ENCODE measurements at regions not wholly inside any gene's neighbourhood (a gene's known extent, or its start where the extent isn't known, plus 50 kb on each side); places are given as distances from the start of the nearest gene placed in this dataset.

DNA sequence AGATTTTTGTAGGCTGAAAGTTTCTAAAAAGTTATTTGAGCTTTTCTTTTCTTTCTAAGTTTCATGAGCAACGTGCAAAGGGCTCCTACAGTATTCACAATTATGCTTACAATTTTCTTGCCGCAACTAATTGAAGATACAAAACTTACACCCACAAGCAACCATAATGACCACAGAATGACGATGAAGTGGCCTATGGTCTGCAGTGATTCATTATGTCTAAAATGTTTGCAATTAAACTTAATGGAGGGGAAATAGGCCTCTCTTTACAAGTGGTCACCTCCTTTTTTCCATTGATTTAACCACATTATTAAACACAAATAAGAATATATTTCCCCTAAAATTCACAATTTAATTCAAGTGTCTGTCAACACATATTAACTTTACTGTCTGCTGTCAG is 732.6 kb upstream of the FLRT2 start:
- no peak for DNase-seq (ENCODE audit: low spot score)

GRCh38 chr14:84804468-84804867 is 725.5 kb upstream of the FLRT2 start:
- DNase-seq (ENCODE audit: low spot score): no peak

- DNase-seq (ENCODE audit: low spot score): no peak
Observed at GRCh38 chr14:84804895-84805294, 725.0 kb upstream of the FLRT2 start.

GRCh38 chr14:84806181-84806580 is 723.8 kb upstream of the FLRT2 start:
- no peak for DNase-seq (ENCODE audit: low spot score)

DNA sequence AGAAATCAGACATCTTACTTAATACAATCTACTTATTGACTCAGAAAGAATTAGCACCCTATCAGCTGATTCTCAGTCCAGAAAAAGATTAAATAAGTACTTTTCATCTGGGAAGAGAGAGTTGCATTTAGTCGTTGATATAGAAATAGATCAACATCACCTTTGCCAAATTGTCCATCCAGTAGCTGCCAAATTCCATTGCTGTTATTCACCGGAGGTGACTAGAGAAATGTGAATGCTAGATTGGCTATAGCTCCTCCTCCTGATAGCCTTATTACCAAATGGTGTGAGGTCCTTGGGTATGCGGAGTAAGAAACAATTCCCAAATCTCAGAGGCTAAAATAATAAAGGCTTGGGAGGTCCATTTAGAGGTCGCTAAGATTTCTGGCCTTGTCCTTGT is 723.3 kb upstream of the FLRT2 start:
- no peak for DNase-seq (ENCODE audit: low spot score)

- no peak for DNase-seq (ENCODE audit: low spot score)
Observed at GRCh38 chr14:84807673-84808072, 722.3 kb upstream of the FLRT2 start.

DNA sequence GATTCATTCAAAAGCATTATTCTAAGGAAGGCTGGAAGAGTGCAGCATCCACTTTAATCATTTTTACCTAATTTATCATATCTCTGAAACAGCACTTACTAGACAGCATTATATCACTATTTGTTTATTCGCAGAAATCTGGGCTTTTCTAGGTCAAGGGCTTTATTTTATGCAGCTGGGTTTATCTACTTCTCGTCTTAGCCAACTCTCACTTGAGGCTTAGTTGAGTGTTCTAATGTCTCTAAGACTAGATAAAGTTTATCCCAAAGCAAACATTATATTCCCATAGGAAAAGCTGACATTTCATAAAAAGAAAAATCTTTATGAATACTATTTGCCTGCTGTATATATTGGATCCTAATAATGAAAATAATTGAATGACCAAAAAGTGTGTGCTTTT is 720.8 kb upstream of the FLRT2 start:
- no peak for DNase-seq (ENCODE audit: low spot score)

DNA sequence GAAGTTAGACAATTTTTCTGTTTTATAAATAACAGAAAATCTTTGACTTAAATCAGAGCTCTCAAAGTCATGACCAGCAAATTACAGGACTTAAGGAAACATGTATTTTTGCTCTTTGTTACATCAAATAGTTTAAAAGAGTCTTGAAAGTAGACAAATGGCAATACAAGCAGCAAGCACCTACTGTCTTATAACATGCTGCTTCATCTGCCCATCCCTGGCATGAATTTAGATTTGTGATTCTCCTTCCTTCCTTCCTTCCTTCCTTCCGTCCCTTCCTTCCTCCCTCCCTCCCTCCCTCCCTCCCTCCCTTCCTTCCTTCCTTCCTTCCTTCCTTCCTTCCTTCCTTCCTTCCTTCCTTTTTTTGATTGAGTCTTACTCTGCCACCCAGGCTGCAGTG is 715.6 kb upstream of the FLRT2 start:
- no peak for DNase-seq (ENCODE audit: low spot score)

DNA sequence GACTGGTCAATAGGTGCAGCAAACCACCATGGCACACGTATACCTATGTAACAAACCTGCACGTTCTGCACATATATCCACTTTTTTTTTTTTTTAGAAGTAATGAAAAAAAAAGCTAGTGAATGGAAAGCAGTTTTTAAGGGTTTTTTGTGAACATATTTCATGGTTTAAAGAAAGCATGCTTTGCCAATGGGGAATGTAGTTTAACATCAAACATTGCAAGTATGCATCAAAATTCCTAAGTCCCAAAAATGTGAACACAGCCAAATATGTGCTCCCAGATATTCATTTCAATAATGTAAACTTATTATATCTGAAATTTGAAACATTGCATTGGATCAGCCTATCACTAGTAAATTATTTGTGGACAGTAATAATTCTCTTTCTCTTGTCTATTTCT is 710.4 kb upstream of the FLRT2 start:
- no peak for DNase-seq (ENCODE audit: low spot score)

- DNase-seq (ENCODE audit: low spot score): no peak
Observed at GRCh38 chr14:84825481-84826251, 704.3 kb upstream of the FLRT2 start.

DNA sequence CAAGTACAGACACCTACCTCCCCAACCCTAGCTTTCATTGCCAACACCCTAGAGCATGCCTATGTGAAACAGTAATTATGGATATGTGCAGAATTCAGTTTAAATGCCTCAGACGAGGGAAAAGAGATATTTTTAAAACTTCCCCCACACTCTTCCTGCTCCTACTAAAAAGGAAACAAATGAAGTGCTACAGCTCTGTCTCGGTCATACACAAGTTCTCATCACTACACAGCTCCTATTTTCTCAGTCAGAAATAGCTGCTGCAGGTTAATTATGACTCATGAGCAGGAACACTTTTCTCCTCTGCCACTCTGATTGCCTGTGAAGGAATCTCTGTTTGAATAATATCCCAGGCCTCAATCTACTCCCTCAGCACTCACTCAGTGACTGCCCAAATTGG is 703.6 kb upstream of the FLRT2 start:
- no peak for DNase-seq (ENCODE audit: low spot score)

DNA sequence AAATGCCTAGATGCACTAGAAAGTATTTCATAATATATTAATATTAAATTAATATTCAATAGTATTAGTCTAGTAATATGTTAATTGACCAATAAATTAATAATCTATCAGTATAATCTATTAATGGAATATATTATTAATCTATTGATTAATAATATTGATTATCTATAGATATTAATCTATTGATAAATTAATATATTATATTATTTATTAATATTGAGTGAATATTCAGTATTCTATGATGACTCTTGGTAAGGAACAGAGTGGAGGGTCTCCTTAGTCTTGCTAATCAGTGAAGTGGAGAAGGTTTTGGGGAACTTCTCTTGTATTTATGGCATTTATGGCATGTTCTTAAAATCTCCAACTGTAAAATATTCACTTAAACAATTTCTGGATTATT is 679.3 kb upstream of the FLRT2 start:
- no peak for DNase-seq (ENCODE audit: low spot score)

- DNase-seq (ENCODE audit: low spot score): no peak
Observed at GRCh38 chr14:84856751-84857534, 673.0 kb upstream of the FLRT2 start.

GRCh38 chr14:84857571-84857970 is 672.4 kb upstream of the FLRT2 start:
- DNase-seq (ENCODE audit: low spot score): no peak

- DNase-seq (ENCODE audit: low spot score): no peak
Observed at GRCh38 chr14:84859116-84859515, 670.8 kb upstream of the FLRT2 start.

DNA sequence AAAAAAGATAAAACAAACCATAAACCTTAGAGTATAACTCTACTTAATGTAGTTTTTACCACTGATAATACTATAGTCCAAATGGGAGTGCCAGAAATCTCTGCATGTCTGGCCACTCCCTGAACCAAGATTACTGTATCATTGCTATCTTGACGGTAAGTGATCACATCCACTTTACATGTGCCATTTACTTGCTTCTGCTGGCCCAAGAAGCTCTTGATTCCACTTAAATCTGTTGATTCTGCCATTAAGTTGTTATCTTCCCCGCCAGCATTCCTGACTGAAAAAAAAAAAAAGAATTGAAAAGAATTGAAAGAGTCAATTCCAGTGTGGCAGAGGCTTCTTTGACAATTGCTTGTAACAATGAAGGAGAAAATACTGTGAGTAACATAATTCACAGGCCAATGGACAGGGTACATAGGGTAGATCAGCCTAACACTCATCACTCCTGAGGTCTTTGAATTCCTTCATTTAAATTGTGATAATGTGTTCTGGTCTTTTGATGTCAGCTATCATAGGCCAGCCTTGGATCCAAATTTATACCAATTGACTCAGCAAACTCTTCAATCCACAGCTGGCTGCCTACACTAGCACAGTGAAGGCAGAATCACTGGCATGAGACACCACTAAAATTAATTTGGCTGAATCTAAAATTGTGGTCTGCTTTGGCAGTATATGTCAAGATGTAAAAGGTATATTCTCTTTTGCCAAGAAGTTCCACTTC is 665.2 kb upstream of the FLRT2 start:
- no peak for DNase-seq (ENCODE audit: low spot score)

DNA sequence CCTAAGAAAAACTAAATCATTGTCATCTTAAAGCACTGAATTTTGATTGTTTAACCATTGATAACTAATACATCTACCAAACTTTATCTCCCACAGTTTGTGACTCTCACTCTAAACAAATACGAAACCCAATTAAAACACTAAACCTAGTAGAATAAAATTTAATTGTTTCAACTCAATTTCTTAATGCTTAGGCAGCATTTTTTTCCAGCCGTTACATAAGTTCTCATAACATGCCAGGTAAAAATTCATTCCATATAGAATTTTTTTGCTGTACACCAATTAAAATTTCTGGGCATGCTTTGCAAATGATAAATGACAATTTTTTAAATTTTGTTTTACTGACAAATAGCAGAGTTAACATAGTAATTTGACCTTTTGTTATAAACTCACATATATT is 658.2 kb upstream of the FLRT2 start:
- no peak for DNase-seq (ENCODE audit: low spot score)

GRCh38 chr14:84874436-84874835 is 655.5 kb upstream of the FLRT2 start:
- no peak for DNase-seq (ENCODE audit: low spot score)

DNA sequence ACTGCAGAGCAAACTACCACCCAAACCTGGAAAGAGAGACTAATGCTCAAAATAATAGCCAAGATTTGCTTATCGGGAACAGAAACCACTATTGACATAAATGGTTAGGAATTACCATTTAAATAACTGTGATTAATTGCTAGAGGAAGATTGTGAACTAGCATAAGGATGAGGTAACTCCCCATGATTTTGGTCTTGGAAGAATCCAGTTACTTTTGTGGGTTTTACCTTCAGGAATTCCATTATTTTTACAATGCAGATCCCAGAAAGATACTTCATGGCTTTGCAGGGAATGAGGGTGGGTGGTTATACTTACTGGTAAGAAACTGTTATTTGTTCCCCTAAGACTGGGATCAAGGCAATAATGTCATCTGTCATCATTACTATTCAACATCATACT is 652.9 kb upstream of the FLRT2 start:
- DNase-seq (ENCODE audit: low spot score): no peak

GRCh38 chr14:84882830-84883229 is 647.1 kb upstream of the FLRT2 start:
- no peak for DNase-seq (ENCODE audit: low spot score)

DNA sequence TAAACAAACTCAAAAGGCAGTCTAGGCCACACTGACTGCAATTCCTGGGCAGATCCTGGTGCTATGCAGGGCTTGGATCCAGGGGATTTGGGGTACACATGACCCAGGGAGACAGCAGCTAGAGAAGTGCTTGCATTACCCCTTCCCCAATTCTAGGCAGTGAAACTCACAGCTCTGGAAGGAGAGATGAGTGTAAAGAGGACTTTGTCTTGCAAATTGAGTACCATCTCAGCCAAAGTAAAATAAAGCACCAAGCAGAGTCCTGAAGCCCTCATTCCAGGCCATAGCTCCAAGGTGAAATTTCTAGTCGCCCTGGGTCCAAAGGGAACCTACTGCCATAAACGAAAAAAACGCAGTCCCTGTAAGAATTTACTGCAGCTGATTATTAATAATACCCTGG is 644.9 kb upstream of the FLRT2 start:
- no peak for DNase-seq (ENCODE audit: low spot score)

GRCh38 chr14:84891404-84891803 is 638.5 kb upstream of the FLRT2 start:
- DNase-seq (ENCODE audit: low spot score): no peak

DNA sequence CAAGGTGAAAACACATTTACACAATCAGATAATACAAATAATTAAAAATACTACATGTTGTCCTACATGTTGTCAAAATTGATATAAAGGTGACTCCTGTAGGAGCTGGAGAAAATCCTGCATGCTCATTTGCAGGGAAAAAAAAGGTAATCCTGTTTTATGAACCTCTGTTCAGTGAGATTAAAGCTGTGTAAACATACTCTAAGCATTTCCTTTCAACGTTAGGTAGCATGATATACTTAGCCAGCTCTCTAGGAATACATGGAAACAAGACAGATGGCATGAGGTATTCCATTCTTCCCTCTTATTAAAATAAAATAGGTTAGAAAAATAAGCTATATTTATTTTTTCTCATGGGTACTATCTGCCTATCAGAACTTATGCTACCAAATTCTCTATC is 635.7 kb upstream of the FLRT2 start:
- no peak for DNase-seq (ENCODE audit: low spot score)
